ENCODE measurements at regions not wholly inside any gene's neighbourhood (a gene's known extent, or its start where the extent isn't known, plus 50 kb on each side); places are given as distances from the start of the nearest gene placed in this dataset.

- no peak for DNase-seq
Measured at GRCh38 chr10:29183301-29183945, 105.4 kb upstream of the LYZL1 start.

- DNase-seq: no peak
Measured at GRCh38 chr10:29184205-29185000, 104.5 kb upstream of the LYZL1 start.

DNA sequence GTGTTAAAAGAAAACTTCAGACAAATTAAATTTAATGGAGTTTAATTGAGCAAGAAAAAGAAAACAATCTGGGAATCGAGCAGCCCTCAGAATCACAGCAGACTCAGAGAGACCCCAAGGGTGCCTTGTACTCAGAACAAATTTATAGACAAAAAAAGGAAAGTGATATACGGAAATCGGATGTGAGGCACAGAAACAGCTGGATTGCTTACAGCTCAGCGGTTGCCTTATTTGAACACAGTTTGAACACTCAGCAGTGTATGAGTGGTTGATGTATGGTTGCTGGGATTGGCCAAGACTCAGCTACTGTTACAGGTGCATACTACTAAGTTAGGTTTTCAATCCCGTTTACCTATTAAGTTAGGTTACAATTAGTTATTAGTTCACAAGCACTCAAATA lies 103.8 kb upstream of the LYZL1 start:
- DNase-seq: no peak

- no peak for DNase-seq
Measured at GRCh38 chr10:29186221-29186620, 102.6 kb upstream of the LYZL1 start.

DNA sequence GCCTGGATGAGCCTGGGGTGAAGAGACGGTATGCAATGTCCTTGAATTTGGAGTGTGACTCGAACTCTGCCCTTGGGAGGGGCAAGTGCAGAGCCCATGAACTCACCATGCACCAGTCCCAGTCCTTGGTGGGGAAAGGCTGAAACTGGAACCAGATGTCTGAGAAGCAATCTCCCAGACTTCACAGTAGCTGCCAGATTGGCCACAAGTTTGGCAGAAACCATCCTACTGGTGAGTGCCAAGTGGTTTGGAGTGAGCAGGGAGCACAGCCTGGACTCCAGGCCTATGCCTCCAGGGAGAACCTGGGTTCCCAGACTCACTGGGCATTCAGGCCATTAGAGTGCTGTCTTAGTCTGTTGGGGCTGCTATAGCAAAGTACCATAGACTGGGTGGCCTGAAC lies 99.6 kb upstream of the LYZL1 start:
- DNase-seq: no peak

DNA sequence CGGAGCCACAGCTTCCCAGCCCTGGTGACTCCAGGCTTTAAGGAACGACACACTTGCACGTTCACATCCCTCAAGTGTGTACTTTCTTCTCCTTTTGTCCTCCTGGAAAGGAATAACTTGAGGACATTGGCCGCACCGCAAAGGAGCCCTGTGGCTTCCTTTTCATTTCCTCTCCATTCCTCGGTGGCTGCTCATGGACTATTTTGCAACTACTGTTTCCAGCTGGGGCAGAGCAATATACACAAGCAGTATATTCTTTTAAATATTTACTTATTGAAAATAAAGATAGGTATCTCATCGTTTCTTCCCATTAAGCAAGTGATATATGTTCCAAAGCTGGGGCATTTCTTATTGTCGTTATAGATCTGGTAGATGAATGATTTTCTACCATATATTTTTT lies 97.2 kb upstream of the LYZL1 start:
- peak; percentile 62 for DNase-seq

DNA sequence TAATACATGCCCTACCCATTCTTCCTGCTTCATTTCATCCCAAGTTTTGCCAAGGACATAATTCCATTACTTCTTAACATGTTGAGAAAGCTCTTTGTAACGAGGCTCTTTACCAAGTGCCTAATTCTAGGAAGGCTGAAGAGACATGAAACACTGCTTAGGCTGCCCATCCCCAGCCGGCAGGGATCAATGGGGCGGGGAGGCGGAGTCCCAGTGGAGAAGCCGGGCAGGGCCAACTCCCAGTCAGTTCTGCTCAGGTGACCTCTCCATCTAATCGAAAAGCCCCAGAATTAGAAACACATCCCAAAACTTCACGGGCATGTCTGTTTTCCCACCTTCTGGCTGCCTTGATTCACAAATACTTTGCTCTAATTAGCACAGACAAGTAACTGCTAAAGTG lies 89.5 kb upstream of the LYZL1 start:
- DNase-seq: no peak

DNA sequence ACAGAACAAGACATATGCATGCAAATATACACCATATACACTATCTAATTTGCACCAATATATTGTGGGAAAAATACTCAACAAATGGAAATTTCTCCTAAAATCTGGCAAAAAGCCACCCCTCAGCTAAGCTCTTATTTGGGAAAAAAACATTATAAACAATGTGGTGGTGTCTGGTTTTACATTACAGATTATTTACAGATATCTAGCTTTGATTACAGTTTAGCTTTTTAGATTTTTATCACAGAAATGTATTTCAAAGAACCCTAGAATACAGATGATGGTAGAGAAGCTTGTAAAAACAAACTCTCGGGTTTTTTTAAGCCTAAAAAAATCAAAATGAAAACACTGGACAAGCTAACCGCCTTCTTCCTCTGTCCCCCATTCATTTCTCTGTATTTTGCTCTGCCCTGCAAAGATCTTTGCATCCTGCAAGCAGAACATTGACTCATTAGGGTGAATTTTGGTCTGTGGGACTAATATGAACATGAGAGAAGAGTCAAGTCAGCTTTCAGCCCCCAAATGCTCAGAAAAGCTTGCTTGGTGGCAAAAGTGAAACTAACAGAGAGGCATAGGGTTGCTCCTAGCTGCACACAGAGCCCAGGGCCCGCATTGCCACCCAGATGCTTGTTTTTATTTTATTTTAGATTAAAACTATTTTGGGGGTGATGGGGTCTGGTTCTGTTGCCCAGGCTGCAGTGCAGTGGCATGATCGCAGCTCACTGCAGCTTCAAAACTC lies 88.8 kb upstream of the LYZL1 start:
- DNase-seq: no peak

GRCh38 chr10:29202386-29202940 lies 86.4 kb upstream of the LYZL1 start:
- DNase-seq: no peak

GRCh38 chr10:29203432-29203831 lies 85.4 kb upstream of the LYZL1 start:
- DNase-seq: no peak

- DNase-seq: no peak
Measured at GRCh38 chr10:29204070-29204800, 84.6 kb upstream of the LYZL1 start.

- DNase-seq: no peak
Measured at GRCh38 chr10:29205787-29206186, 83.1 kb upstream of the LYZL1 start.

- DNase-seq: no peak
Measured at GRCh38 chr10:29208845-29209244, 80.0 kb upstream of the LYZL1 start.

GRCh38 chr10:29209830-29210229 lies 79.0 kb upstream of the LYZL1 start:
- DNase-seq: no peak

- no peak for DNase-seq
Measured at GRCh38 chr10:29210266-29210868, 78.5 kb upstream of the LYZL1 start.

- DNase-seq: no peak
Measured at GRCh38 chr10:29212597-29212996, 76.3 kb upstream of the LYZL1 start.

DNA sequence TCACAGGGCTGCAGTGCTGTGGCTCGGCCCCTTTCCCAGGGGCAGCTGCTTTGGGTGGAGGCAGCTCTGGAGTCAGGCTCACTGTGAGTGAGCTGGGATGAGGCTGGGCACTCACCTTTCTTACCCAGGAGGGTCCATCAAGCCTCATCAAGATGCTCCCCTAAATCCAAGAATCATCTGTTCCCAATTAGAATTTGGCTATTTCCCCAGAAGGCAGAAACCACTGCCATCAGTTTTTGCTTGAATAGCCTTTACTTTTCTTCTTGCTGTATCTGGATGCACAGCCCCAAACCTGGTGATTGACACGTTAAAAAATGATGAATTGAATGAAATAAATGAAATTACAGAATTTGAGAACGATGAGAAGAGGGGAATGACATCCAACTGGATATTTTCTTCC lies 74.3 kb upstream of the LYZL1 start:
- no peak for DNase-seq

DNA sequence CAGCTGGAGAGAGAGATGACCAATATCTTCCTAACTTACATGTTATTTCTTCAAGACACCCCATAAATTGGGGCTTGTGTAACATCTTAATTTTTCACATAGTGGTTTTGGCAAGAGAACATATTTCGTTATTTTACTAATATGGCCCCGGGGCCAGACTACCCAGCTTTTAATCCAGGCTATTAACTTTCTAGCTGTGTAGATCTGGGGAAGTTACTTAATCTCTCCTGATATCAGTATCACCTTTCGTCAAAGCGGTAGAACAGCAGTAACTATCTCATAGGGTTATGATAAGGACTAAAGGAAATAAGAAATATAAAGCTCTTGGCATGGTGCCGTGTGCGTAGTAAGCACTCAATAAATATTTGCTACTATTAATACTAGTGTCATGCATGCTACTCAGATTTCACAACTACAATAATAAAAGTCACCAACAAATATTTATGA lies 71.6 kb upstream of the LYZL1 start:
- no peak for DNase-seq

DNA sequence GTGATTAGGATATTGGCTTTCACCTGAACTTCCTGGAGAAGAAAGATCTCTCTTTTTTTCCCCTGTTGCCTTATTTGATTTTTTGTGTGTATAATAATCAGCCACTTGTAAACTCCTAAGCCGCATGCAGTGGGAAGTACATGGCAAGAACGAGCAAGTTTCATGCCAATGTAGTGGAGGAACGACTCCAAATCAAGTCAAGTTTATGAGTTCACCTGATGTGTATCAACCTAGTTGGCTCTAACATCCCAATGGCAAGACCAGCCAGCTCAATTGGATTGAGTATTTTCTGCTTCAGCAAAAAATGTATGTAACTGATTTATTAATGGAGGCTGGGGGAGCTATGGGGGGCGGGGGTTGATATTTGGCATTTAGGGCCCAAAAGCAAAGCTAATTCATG lies 65.5 kb upstream of the LYZL1 start:
- DNase-seq: no peak

- DNase-seq: no peak
Measured at GRCh38 chr10:29224631-29225030, 64.2 kb upstream of the LYZL1 start.

- DNase-seq: no peak
Measured at GRCh38 chr10:29227201-29227600, 61.7 kb upstream of the LYZL1 start.

DNA sequence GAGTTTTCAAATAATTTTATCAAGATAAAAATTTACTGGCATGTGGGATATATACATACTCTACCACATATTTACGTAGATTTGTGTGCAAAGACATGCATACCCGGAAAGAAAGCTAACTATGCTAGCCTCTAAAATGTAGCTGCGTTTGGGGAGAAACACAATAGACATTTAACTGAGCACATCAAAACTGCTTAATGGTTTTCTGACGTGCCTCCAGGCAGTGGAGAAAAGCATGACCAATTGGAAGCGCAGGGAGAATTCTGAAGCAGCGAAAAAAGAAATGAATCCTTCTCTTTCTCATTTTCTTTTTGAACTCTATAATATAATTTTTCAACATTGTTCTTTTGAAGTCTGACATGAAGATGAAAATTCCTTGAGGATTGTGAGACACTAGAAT lies 60.3 kb upstream of the LYZL1 start:
- DNase-seq: no peak

Measured in GF-D8 (cell line).